DMS153 treated with DMSO at 0.1 percent for 48 hours (cell line): ENCODE measurements at regions not wholly inside any gene's neighbourhood (a gene's known extent, or its start where the extent isn't known, plus 50 kb on each side); places are given as distances from the start of the nearest gene placed in this dataset.
"Not testable (repeated sequence)": the region's sequence is repeated elsewhere in the genome, so short reads cannot be mapped to it uniquely, and the experiment has no call there.

ENCODE experiments used
- DNase-seq: peaks from one replicate; lab custom pipeline; 2025; ENCODE audit not compliant: unreplicated experiment; lab: John Stamatoyannopoulos, UW

GRCh38 chr5:56402266-56403220 is 169.4 kb upstream of the ANKRD55 start:
- no peak for DNase-seq

GRCh38 chr5:56397796-56398195 is 164.7 kb upstream of the ANKRD55 start:
- DNase-seq = not testable (repeated sequence)

- no peak for DNase-seq
Observed at GRCh38 chr5:56396634-56397033, 163.5 kb upstream of the ANKRD55 start.

GRCh38 chr5:56389261-56389660 is 156.1 kb upstream of the ANKRD55 start:
- DNase-seq = no peak

DNA sequence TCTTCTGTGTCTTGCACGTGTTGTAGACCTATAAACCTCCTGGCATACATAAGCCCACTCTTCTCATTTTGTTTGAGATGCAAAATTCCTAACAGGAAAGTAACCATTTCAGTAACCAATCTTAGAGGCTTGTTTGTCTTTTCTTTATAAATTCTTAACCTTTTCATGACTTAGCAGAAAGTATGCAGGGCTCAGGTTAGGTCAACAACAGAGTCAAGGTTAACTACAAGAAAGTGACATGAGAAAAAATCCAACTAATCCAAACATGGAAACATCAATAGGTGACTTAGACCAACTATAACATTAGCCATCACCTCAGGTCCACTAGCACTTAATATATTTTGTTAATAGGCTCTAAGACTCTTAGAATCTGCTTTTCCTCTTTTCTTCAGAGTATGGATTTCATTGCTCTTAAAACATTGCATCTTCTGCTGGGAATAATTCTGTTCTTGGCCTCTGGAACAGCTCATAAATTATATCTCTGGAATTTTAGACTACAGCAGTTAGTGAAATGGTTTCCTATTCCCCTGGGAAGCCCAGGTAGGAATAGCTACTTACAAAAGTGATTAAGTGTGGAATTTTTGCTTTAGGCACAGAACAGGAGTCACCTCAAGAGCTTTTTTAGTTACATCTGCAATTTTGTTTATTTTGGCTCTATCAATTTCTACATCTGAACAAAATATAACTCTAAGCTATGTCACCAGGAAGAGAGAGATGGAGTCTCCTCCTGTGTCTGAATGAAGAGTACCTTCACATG is 155.3 kb upstream of the ANKRD55 start:
- DNase-seq = no peak

DNA sequence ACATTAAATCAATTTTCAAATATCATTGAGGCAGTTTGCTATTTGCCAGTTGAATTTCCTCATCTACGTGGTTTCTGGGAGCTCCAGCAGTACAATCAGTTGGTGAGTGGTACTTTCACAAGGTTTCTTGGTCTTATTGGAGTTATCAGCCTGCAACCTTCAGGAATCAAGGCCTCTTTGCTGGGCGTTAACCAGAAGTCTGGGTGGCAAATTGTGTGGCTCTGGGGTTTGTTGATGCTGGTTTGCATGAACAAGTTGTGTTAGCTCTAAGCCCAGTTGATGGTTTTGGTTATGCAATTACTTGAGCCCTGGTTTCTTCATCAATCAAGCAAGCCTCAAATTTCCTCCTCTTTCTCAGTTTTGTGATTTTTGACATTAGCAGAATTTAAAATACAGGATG is 152.9 kb upstream of the ANKRD55 start:
- DNase-seq = no peak

DNA sequence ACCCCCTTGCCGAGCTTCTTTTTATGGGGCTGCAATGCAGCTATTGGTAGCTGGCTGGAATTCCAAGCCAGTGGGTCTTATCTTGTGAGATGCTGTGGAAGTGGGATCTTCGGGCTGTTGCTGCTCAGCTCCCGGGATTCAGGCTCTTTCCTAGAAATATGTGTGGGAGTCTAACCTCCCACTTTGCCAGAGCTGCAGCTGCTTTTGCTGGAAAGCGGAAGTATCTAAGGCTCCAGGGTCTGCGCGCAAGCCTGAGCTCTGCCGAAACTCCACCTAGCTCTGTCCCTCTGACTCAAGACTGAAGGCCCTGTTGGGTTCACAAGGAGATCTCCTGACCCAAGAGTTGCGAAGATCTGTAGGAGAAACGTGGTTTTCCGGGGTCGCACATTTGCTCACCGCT is 151.1 kb upstream of the ANKRD55 start:
- DNase-seq = no peak

DNA sequence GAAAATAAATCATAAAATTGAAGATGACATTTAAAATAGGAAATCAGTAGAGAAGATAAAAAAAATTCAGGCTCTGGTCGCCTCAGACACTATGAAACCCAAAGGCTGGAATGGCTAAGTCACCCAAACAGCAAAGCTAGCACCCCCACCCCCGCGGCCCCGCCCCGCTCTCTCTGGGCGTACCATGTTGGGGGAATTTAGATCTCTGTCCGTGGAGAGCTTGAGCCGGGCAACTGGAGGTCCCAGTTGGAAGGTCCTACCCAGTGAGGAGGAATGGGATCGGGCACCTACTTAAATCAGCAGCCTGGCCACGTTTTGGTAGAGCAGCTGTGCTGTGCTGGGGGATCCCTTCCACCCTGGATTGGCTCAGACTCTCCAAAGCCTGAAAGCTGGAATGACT is 150.6 kb upstream of the ANKRD55 start:
- DNase-seq = no peak

DNA sequence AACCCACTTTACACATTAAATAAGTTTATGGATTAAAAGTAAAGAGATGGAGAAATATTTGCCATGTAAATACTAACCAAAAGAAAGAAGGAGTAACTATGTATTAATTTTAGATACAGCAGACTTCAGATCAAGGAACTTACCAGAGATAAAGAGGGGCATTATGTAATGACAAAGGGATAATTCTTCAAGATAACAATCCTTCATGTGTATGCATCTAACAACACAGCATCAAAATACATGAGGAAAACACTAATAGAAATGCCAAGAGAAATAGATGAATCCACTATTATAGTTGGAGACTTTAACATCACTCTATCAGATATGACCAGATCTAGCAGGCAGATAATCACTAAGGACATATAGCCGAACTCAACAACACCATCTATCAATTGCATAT is 149.8 kb upstream of the ANKRD55 start:
- DNase-seq = no peak

DNA sequence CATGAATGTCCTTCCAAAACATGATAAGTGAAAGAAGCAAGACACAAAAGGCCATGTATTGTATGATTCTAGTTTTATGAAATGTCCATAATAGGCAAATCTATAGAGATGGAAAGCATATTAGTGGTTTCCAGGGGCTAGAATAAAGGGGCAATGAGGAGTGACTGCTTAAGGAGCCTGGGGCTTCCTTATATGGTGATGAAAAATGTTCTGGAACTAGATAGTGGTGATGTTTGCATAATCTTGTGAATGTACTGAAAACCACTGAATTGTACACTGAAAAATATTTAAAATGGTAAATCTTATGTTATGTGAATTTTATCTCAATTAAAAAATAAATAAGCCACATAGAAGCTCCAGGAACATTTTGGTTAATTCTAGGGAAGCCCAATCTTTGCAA is 144.4 kb upstream of the ANKRD55 start:
- no peak for DNase-seq

DNA sequence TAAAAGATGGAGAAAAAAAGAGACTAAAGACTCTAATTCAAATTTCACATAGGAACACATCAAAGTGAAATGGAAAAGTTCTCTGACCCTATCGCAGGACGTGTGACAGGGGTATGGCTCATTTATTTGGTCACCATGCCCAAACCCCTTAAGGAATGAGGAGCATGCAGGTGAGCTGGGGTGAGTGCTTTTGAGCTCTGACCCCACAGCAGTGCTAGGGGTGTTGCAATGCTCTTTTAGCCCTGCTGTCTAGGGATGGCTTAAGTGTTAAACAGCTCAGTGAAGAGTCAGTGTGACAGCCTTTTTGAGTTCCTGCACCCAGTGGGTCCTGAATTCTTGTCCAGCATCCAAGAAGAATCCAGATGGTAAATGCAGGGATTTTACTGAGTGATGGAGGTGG is 143.0 kb upstream of the ANKRD55 start:
- no peak for DNase-seq

DNA sequence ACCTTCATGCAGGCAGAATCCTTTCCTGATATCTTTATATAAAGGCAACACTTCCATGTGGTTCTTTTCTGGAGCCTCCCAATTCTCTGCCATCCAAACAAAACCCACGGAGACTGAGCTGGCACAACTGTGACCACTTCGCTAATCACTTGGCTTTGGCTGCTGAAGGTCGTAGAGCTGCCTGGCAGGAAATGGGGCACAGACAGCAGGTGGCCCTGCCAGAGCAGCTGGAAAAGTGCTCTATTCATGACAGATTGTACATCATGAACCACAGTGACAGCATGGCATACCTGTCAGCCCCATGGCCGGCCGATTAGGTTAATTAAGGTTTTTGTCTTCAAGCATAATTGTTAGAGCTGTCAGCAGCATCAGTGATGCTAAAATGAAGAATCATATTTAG is 141.9 kb upstream of the ANKRD55 start:
- peak; percentile 9 for DNase-seq

- DNase-seq = not testable (repeated sequence)
Observed at GRCh38 chr5:56372491-56372890, 139.4 kb upstream of the ANKRD55 start.

DNA sequence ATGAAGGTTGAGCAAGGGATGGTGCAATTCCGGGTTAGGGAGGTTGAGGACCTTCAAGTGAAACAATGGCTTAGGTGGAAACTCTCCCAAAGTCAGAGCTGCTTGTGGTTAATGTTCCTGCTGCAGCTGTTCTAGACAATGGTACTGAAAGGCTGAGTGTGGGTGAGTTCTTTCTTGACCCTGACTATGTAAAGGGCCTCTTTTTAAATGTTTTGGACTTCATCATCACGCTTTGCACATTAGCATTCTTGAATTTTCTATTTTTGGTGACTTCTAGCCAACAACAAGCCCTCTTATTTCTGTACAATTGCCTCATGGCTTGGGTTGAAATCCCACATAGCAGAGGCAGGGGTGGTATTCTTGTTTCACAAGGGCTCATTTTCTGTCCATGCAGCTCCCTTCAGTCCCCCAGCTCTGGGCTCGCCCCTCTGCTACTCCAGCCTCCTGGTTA is 136.3 kb upstream of the ANKRD55 start:
- DNase-seq = no peak

DNA sequence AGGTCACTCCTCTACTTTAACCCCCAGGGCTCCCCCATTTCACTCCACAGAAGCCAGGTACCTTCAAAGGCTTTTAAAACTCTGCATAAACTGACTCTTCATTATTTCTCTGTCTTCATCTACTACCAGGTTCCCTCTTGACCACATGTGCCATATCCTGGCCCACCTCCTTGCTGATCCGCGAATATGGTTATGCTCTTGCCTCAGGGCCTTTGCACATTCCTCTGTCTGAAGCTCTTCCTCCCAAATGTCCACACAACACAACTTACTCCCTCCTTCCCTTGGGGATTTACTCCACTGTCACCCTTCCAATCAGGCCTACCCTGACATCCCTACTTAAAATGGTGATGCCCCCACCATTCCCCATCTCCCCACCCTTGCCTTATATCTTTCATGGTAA is 134.6 kb upstream of the ANKRD55 start:
- DNase-seq = no peak

- DNase-seq = no peak
Observed at GRCh38 chr5:56366986-56367385, 133.9 kb upstream of the ANKRD55 start.

- no peak for DNase-seq
Observed at GRCh38 chr5:56361398-56361797, 128.3 kb upstream of the ANKRD55 start.

- no peak for DNase-seq
Observed at GRCh38 chr5:56360816-56361215, 127.7 kb upstream of the ANKRD55 start.

- no peak for DNase-seq
Observed at GRCh38 chr5:56359809-56360685, 126.9 kb upstream of the ANKRD55 start.

DNA sequence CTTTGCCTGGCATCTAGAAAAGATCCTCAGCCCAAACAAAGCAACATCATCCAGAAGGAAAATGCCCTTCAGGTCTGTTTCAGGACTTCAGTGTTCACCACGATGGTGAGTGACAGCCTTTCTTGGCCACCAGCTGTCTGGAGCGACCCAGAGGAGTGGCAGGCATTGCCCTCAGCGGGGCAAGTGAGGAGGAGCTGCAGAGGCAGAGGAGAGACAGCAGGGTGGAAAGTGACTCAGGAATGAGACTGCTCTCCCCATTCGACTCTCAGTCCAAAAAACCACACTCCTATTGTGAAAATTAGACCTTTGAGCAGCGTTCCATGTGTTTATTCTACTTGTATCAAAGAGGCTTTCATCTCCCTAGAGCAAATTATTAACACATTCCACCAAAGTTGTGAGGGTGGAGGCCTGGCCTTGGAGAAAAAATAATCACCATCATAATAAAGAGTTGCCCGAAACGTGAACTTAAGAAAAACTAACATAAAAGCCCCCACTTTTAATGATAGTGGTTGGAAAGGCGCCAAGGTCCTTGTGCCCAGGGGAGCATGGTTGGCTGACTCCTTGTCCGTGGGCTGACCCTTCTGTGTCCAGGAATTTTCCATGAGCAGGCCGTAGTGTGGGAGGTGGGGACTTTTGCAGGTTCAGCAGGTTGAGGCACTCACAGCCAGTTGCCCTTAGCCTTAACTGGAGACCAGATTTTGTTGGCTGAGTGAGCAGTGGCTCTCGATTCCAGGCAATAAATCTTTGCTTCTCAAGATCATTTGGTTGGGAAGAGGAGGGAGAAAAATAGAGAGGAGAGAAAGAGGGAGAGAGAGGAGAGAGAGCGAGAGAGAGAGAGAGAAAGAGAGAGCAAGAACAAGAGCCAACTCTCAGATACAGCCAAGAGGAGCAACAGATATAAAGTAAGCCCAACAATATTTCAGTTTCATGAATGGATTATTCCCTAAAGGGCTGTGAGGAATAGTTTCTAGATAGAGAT is 125.9 kb upstream of the ANKRD55 start:
- no peak for DNase-seq
